DND-41 (cell line): ENCODE measurements at regions not wholly inside any gene's neighbourhood (a gene's known extent, or its start where the extent isn't known, plus 50 kb on each side); places are given as distances from the start of the nearest gene placed in this dataset.

Source experiments
- EZH2 ChIP-seq: IDR thresholded peaks from 3 replicates; pipeline ENCODE4 v1.6.1; 2012; ENCODE audit warnings: borderline replicate concordance, low read depth, mild to moderate bottlenecking, moderate library complexity, low read length, inconsistent platforms; ENCODE audit not compliant: severe bottlenecking
- TF ChIP-seq, protein P1 (sequence below): IDR thresholded peaks from 2 replicates; pipeline ENCODE4 v1.5.1; 2012; ENCODE audit warnings: borderline replicate concordance, low read length, moderate library complexity, mild to moderate bottlenecking; ENCODE audit not compliant: poor library complexity, severe bottlenecking; ENCODE audit errors: extremely low read depth

DNA sequence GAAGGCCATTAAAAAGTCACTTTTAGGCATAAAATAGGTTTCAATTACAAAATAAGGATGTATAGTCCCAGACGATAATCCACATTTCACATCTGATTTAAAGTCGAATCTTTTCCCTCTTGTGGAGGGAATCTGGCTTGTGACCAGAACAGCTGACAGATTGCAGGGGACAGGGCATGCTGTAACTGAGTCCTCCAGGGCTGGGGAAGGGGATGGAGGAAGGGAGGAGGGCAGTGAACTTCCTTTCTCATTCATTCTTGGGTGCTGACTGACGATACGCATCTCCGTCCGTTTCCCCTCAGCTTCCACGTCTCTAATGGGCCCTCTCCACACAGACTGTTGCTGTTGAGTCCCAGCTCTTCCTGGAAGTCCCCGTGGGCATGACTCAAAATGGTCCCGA, 108.1 kb upstream of the CSF3R start:
- TF ChIP-seq, protein P1, sequence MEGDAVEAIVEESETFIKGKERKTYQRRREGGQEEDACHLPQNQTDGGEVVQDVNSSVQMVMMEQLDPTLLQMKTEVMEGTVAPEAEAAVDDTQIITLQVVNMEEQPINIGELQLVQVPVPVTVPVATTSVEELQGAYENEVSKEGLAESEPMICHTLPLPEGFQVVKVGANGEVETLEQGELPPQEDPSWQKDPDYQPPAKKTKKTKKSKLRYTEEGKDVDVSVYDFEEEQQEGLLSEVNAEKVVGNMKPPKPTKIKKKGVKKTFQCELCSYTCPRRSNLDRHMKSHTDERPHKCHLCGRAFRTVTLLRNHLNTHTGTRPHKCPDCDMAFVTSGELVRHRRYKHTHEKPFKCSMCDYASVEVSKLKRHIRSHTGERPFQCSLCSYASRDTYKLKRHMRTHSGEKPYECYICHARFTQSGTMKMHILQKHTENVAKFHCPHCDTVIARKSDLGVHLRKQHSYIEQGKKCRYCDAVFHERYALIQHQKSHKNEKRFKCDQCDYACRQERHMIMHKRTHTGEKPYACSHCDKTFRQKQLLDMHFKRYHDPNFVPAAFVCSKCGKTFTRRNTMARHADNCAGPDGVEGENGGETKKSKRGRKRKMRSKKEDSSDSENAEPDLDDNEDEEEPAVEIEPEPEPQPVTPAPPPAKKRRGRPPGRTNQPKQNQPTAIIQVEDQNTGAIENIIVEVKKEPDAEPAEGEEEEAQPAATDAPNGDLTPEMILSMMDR = no peak
- TF ChIP-seq EZH2 = no peak
